Calu3 (cell line): ENCODE measurements at regions not wholly inside any gene's neighbourhood (a gene's known extent, or its start where the extent isn't known, plus 50 kb on each side); places are given as distances from the start of the nearest gene placed in this dataset.

Experiments used
- BruUV-seq: library from RNA; stranded (reverse); fragments of 400-500 nt; replicated peaks from 2 replicates; lab custom pipeline; 2021; lab: Mats Ljungman, UMichigan
- CTCF ChIA-PET: fragments of 300-600 bp; sonication (Branson Sonifier 250); formaldehyde crosslinking; loops from one replicate; lab custom pipeline; 2022; ENCODE audit warnings: antibody characterized with exemption; lab: Charles Lee
- DNase-seq: peaks from one replicate; pipeline ENCODE4 v3.0.0; 2022
- H3K27ac Mint-ChIP-seq: one replicate; pipeline ENCODE4 v1.8.0; 2022; ENCODE audit warnings: mixed read lengths; ENCODE audit not compliant: unreplicated experiment
- H3K27me3 Mint-ChIP-seq: one replicate; pipeline ENCODE4 v1.8.0; 2022; ENCODE audit warnings: mixed read lengths; ENCODE audit not compliant: unreplicated experiment
- H3K36me3 Mint-ChIP-seq: one replicate; pipeline ENCODE4 v1.8.0; 2022; ENCODE audit warnings: mild to moderate bottlenecking, moderate library complexity, mixed read lengths; ENCODE audit not compliant: insufficient read depth, unreplicated experiment
- H3K4me1 Mint-ChIP-seq: one replicate; pipeline ENCODE4 v1.8.0; 2022; ENCODE audit warnings: mild to moderate bottlenecking, low read depth, mixed read lengths; ENCODE audit not compliant: unreplicated experiment
- H3K4me3 Mint-ChIP-seq: one replicate; pipeline ENCODE4 v1.8.0; 2022; ENCODE audit warnings: mild to moderate bottlenecking, low read depth, moderate library complexity, mixed read lengths; ENCODE audit not compliant: unreplicated experiment
- H3K9me3 Mint-ChIP-seq: one replicate; pipeline ENCODE4 v1.8.0; 2022; ENCODE audit warnings: low read depth, mixed read lengths; ENCODE audit not compliant: unreplicated experiment
- intact Hi-C: fragments of 100-400 bp; cut with micrococcal nuclease; formaldehyde crosslinking; loops from one replicate; pipeline ENCODE4 v1.10.0; 2022; ENCODE audit not compliant: unreplicated experiment
- TF ChIP-seq, protein P1 (sequence below): fragments of 200-600 bp; IDR thresholded peaks from one replicate; pipeline ENCODE4 v1.8.0; 2022; ENCODE audit warnings: antibody characterized with exemption; ENCODE audit not compliant: unreplicated experiment

- no peaks in the 10 kb centered on the region for H3K9me3 Mint-ChIP-seq
- H3K4me1 Mint-ChIP-seq, result no peaks in the 10 kb centered on the region
- no peak overlapping the region for H3K27ac Mint-ChIP-seq
- H3K36me3 Mint-ChIP-seq, result no peaks in the 10 kb centered on the region
- intact Hi-C loops, result no loop called here
- CTCF ChIA-PET, result interaction anchor here (0.5 kb wide), 1 partner anchor 592 kb away, joined by 6 read pairs; no protein-coding TSS in a partner anchor
- H3K4me3 Mint-ChIP-seq, result no peak overlapping the region
- BruUV-seq, result no TSS peak
- no peak for DNase-seq
- TF ChIP-seq, protein P1, sequence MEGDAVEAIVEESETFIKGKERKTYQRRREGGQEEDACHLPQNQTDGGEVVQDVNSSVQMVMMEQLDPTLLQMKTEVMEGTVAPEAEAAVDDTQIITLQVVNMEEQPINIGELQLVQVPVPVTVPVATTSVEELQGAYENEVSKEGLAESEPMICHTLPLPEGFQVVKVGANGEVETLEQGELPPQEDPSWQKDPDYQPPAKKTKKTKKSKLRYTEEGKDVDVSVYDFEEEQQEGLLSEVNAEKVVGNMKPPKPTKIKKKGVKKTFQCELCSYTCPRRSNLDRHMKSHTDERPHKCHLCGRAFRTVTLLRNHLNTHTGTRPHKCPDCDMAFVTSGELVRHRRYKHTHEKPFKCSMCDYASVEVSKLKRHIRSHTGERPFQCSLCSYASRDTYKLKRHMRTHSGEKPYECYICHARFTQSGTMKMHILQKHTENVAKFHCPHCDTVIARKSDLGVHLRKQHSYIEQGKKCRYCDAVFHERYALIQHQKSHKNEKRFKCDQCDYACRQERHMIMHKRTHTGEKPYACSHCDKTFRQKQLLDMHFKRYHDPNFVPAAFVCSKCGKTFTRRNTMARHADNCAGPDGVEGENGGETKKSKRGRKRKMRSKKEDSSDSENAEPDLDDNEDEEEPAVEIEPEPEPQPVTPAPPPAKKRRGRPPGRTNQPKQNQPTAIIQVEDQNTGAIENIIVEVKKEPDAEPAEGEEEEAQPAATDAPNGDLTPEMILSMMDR, result no peak
- no peaks in the 10 kb centered on the region for H3K27me3 Mint-ChIP-seq
These were observed 117.6 kb downstream of the FAT3 start for GRCh38 chr11:92342034-92342720.

GRCh38 chr11:92342886-92343285 lies 118.3 kb downstream of the FAT3 start:
- intact Hi-C loops, result no loop called here
- TF ChIP-seq, protein P1, result no peak
- BruUV-seq, result no TSS peak
- no peak overlapping the region for H3K4me3 Mint-ChIP-seq
- H3K36me3 Mint-ChIP-seq, result no peaks in the 10 kb centered on the region
- H3K9me3 Mint-ChIP-seq, result no peaks in the 10 kb centered on the region
- no peak for DNase-seq
- H3K27ac Mint-ChIP-seq, result no peak overlapping the region
- CTCF ChIA-PET, result no interaction called here
- no peaks in the 10 kb centered on the region for H3K4me1 Mint-ChIP-seq
- no peaks in the 10 kb centered on the region for H3K27me3 Mint-ChIP-seq

DNA sequence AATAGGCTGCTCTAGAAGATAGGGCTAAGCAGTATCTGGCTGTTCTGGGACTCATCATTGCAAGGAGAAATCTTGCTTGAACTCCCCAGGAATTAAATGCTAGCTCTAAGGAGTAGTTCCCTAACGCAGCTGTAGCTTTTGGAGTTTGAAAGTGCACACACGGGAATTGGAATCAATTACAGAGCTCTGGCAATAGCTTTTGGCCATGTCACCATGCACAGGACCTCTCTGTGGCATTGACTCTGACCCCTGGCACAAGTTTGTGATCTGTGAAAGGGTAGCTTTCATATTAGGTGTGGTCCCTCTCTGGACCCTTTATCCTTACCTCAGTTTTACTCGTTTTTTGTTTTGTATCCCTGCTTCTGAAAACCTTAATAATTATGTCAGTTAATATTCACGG lies 121.6 kb downstream of the FAT3 start:
- Mint-ChIP-seq H3K27me3 (no peaks in the 10 kb centered on the region), H3K4me3 (no peak overlapping the region), H3K4me1 (no peaks in the 10 kb centered on the region), H3K36me3 (no peaks in the 10 kb centered on the region), H3K9me3 (no peaks in the 10 kb centered on the region), H3K27ac (no peak overlapping the region)
- intact Hi-C loops, result no loop called here
- CTCF ChIA-PET, result no interaction called here
- TF ChIP-seq, protein P1, result no peak
- no TSS peak for BruUV-seq
- DNase-seq, result no peak

- Mint-ChIP-seq H3K36me3 (no peaks in the 10 kb centered on the region), H3K4me1 (no peaks in the 10 kb centered on the region), H3K9me3 (no peaks in the 10 kb centered on the region), H3K4me3 (no peak overlapping the region), H3K27me3 (no peaks in the 10 kb centered on the region), H3K27ac (no peak overlapping the region)
- TF ChIP-seq, protein P1, result no peak
- CTCF ChIA-PET, result no interaction called here
- no TSS peak for BruUV-seq
- intact Hi-C loops, result no loop called here
- no peak for DNase-seq
These were observed 122.8 kb downstream of the FAT3 start for GRCh38 chr11:92347454-92347853.
